ENCODE measurements at regions not wholly inside any gene's neighbourhood (a gene's known extent, or its start where the extent isn't known, plus 50 kb on each side); places are given as distances from the start of the nearest gene placed in this dataset.

DNA sequence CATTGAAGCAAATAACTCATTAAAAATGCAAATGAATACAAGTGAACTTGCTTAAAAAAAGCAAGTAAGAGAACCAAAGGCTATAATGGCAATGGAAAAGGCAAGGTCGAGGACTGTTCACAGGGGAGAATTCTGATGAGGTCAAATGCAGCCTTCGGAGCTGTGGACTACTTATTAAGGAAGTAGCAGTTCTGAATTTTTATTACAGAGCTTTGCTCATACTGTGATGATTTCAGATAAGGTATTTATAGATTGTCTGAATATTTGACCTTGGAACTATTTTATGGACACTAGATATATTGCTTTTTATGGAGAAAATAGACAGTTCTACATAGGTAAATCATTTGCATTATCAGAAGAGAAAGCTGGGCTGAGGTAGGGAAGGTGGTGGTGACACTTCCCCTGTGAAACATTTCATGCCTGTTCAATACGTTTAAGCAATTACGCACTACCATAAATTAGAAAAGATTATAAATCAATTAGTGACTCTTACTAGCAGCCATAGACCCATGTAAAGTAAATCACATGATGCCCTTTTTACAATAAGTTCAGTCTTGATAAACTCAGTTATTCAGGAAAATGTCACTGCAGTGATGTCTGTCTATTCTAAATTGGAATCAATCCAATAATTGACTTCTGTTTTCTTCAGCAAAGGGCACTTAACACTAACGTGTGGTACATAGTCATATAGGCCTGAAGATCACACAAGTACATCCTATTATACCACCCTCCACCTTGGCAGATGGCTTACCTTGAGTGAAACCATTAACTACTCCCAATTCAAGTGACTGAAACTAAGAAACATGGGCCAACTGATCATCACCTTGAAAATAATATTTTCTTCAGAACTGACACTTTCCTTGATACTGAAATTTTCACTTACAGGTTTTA is 260.0 kb downstream of the KLF12 start:
- TF ChIP-seq, protein P1, sequence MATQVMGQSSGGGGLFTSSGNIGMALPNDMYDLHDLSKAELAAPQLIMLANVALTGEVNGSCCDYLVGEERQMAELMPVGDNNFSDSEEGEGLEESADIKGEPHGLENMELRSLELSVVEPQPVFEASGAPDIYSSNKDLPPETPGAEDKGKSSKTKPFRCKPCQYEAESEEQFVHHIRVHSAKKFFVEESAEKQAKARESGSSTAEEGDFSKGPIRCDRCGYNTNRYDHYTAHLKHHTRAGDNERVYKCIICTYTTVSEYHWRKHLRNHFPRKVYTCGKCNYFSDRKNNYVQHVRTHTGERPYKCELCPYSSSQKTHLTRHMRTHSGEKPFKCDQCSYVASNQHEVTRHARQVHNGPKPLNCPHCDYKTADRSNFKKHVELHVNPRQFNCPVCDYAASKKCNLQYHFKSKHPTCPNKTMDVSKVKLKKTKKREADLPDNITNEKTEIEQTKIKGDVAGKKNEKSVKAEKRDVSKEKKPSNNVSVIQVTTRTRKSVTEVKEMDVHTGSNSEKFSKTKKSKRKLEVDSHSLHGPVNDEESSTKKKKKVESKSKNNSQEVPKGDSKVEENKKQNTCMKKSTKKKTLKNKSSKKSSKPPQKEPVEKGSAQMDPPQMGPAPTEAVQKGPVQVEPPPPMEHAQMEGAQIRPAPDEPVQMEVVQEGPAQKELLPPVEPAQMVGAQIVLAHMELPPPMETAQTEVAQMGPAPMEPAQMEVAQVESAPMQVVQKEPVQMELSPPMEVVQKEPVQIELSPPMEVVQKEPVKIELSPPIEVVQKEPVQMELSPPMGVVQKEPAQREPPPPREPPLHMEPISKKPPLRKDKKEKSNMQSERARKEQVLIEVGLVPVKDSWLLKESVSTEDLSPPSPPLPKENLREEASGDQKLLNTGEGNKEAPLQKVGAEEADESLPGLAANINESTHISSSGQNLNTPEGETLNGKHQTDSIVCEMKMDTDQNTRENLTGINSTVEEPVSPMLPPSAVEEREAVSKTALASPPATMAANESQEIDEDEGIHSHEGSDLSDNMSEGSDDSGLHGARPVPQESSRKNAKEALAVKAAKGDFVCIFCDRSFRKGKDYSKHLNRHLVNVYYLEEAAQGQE (IDR thresholded peaks at IDR 0.05; ENCODE audit: insufficient read depth in 1 of 2, low read depth in 2 of 2, low read length in 1 of 2) = no peak
- TF ChIP-seq, protein P2, sequence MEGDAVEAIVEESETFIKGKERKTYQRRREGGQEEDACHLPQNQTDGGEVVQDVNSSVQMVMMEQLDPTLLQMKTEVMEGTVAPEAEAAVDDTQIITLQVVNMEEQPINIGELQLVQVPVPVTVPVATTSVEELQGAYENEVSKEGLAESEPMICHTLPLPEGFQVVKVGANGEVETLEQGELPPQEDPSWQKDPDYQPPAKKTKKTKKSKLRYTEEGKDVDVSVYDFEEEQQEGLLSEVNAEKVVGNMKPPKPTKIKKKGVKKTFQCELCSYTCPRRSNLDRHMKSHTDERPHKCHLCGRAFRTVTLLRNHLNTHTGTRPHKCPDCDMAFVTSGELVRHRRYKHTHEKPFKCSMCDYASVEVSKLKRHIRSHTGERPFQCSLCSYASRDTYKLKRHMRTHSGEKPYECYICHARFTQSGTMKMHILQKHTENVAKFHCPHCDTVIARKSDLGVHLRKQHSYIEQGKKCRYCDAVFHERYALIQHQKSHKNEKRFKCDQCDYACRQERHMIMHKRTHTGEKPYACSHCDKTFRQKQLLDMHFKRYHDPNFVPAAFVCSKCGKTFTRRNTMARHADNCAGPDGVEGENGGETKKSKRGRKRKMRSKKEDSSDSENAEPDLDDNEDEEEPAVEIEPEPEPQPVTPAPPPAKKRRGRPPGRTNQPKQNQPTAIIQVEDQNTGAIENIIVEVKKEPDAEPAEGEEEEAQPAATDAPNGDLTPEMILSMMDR (IDR thresholded peaks at IDR 0.05) = no peak
- no peak for TF ChIP-seq POLR2AphosphoS5 (IDR thresholded peaks at IDR 0.05; ENCODE audit: low read depth, low read length)
